ENCODE measurements at regions not wholly inside any gene's neighbourhood (a gene's known extent, or its start where the extent isn't known, plus 50 kb on each side); places are given as distances from the start of the nearest gene placed in this dataset.

DNA sequence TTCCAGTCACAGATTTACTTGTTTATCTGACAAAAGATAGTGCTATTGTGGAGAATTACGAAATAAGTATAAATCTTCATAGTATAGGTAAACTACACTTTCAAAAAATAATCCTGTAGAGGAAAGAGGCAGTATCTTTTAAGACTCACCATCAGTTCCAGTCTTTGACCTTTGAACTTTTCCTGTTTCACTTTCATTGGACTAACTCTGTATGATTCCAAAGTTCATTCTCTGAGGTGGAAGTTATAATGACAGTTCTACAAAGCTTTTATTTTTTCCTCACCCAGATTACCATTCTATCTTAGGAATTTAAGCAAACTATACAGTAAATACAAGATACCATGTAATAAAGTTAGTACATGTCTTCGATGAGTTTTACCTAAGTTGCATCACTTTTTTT is 901.3 kb upstream of the SEMA6A start:
- ChIA-PET CTCF (interaction anchor here (2.1 kb wide), 1 partner anchor 21 kb away, joined by 4 read pairs; no protein-coding TSS in a partner anchor), POLR2A (no interaction called here)
- Histone ChIP-seq H3K4me3 (no peak overlapping the region), H3K4me2 (no peak overlapping the region), H3K9me3 (no peaks in the 10 kb centered on the region), H3K27ac (no peak overlapping the region), H3K4me1 (no peaks in the 10 kb centered on the region)
- TF ChIP-seq CHD2 (IDR thresholded peaks at IDR 0.05; ENCODE audit: low read length, partially characterized antibody) (no peak), EP300 (IDR thresholded peaks at IDR 0.05) (no peak), EHMT2 (IDR thresholded peaks at IDR 0.05; ENCODE audit: low read depth) (no peak), FOSB (CRISPR knock-in tag; IDR thresholded peaks at IDR 0.05) (no peak), HOXB13 (CRISPR knock-in tag; IDR thresholded peaks at IDR 0.05; ENCODE audit: low read depth) (no peak), RAD21 (conservative IDR thresholded peaks at IDR 0.05 in 1 of 2, IDR thresholded peaks at IDR 0.05 in 1 of 2) (no peak), NPAS2 (CRISPR knock-in tag; IDR thresholded peaks at IDR 0.05; ENCODE audit: borderline replicate concordance) (no peak), CHD4 (IDR thresholded peaks at IDR 0.05; ENCODE audit: borderline replicate concordance) (no peak), KDM5A (IDR thresholded peaks at IDR 0.05) (no peak), FOXS1 (CRISPR knock-in tag; IDR thresholded peaks at IDR 0.05) (no peak), RARB (CRISPR knock-in tag; IDR thresholded peaks at IDR 0.05) (no peak), NFE2L2 (conservative IDR thresholded peaks at IDR 0.05; ENCODE audit: low read length) (no peak), ATOH8 (CRISPR knock-in tag; IDR thresholded peaks at IDR 0.05; ENCODE audit: low read depth) (no peak), MAX (IDR thresholded peaks at IDR 0.05) (no peak), GATA3 (IDR thresholded peaks at IDR 0.05; ENCODE audit: borderline replicate concordance) (no peak), CEBPB (IDR thresholded peaks at IDR 0.05) (no peak), JUNB (IDR thresholded peaks at IDR 0.05) (no peak)
- TF ChIP-seq, protein P1, sequence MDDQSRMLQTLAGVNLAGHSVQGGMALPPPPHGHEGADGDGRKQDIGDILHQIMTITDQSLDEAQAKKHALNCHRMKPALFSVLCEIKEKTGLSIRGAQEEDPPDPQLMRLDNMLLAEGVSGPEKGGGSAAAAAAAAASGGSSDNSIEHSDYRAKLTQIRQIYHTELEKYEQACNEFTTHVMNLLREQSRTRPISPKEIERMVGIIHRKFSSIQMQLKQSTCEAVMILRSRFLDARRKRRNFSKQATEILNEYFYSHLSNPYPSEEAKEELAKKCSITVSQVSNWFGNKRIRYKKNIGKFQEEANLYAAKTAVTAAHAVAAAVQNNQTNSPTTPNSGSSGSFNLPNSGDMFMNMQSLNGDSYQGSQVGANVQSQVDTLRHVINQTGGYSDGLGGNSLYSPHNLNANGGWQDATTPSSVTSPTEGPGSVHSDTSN (IDR thresholded peaks at IDR 0.05), result no peak
- TF ChIP-seq, protein P2, sequence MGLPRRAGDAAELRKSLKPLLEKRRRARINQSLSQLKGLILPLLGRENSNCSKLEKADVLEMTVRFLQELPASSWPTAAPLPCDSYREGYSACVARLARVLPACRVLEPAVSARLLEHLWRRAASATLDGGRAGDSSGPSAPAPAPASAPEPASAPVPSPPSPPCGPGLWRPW (IDR thresholded peaks at IDR 0.05), result no peak
- DNase-seq (ENCODE audit: low read depth in 1 of 2, low spot score in 1 of 2), result no peak
- ATAC-seq, result no peak
- 3% methylated on average over 2 of the region's 2 CpGs for WGBS (ENCODE audit: missing lambda C conversion rate)
- no peak for FAIRE-seq

GRCh38 chr5:117473165-117473564 is 898.5 kb upstream of the SEMA6A start:
- TF ChIP-seq HEYL (CRISPR knock-in tag; IDR thresholded peaks at IDR 0.05) (no peak), TP53 (CRISPR knock-in tag; IDR thresholded peaks at IDR 0.05) (no peak), FOSL2 (IDR thresholded peaks at IDR 0.05) (no peak), FOSL2 (CRISPR knock-in tag; IDR thresholded peaks at IDR 0.05) (no peak), SMC3 (IDR thresholded peaks at IDR 0.05) (no peak), CHD4 (IDR thresholded peaks at IDR 0.05; ENCODE audit: borderline replicate concordance) (no peak), RARB (CRISPR knock-in tag; IDR thresholded peaks at IDR 0.05) (no peak), GATA3 (IDR thresholded peaks at IDR 0.05; ENCODE audit: borderline replicate concordance) (no peak)
- TF ChIP-seq, protein P3, sequence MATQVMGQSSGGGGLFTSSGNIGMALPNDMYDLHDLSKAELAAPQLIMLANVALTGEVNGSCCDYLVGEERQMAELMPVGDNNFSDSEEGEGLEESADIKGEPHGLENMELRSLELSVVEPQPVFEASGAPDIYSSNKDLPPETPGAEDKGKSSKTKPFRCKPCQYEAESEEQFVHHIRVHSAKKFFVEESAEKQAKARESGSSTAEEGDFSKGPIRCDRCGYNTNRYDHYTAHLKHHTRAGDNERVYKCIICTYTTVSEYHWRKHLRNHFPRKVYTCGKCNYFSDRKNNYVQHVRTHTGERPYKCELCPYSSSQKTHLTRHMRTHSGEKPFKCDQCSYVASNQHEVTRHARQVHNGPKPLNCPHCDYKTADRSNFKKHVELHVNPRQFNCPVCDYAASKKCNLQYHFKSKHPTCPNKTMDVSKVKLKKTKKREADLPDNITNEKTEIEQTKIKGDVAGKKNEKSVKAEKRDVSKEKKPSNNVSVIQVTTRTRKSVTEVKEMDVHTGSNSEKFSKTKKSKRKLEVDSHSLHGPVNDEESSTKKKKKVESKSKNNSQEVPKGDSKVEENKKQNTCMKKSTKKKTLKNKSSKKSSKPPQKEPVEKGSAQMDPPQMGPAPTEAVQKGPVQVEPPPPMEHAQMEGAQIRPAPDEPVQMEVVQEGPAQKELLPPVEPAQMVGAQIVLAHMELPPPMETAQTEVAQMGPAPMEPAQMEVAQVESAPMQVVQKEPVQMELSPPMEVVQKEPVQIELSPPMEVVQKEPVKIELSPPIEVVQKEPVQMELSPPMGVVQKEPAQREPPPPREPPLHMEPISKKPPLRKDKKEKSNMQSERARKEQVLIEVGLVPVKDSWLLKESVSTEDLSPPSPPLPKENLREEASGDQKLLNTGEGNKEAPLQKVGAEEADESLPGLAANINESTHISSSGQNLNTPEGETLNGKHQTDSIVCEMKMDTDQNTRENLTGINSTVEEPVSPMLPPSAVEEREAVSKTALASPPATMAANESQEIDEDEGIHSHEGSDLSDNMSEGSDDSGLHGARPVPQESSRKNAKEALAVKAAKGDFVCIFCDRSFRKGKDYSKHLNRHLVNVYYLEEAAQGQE (IDR thresholded peaks at IDR 0.05), result no peak
- DNase-seq (ENCODE audit: low read depth in 1 of 2, low spot score in 1 of 2) (no peak), ATAC-seq (no peak), FAIRE-seq (no peak)
- ChIA-PET CTCF (no interaction called here), POLR2A (no interaction called here)
- Histone ChIP-seq H3K4me1 (no peaks in the 10 kb centered on the region), H3K4me2 (no peak overlapping the region), H3K4me3 (no peak overlapping the region), H3K9me3 (no peaks in the 10 kb centered on the region), H3K27ac (no peak overlapping the region)
- 21% methylated on average over 4 of the region's 4 CpGs for WGBS (ENCODE audit: missing lambda C conversion rate)
